Colonic mucosa (tissue), 4 donors: ENCODE measurements at regions not wholly inside any gene's neighbourhood (a gene's known extent, or its start where the extent isn't known, plus 50 kb on each side); places are given as distances from the start of the nearest gene placed in this dataset.

Experiments used
- DNase-seq: peaks from one replicate; pipeline ENCODE4 v3.0.0-alpha.2; 2020
- H3K27ac ChIP-seq: fragments of 200-600 bp; one replicate; pipeline ENCODE4 v1.8.0; 2021
- H3K27me3 ChIP-seq: fragments of 200-600 bp; one replicate; pipeline ENCODE4 v1.8.0; 2021
- H3K36me3 ChIP-seq: fragments of 200-600 bp; one replicate; pipeline ENCODE4 v1.8.0; 2021
- H3K4me1 ChIP-seq: fragments of 200-600 bp; one replicate; pipeline ENCODE4 v1.8.0; 2021; ENCODE audit warnings: mild to moderate bottlenecking
- H3K4me3 ChIP-seq: fragments of 200-600 bp; one replicate; pipeline ENCODE4 v1.8.0; 2021
- H3K9ac ChIP-seq, 2 donors: one replicate each; pipeline ENCODE4 v1.7.0; 2013; ENCODE audit warnings: control low read depth in 2 of 2, low read depth in 2 of 2, low read length in 2 of 2
- H3K9me3 ChIP-seq: fragments of 200-600 bp; one replicate; pipeline ENCODE4 v1.8.0; 2021
- CTCF ChIP-seq: fragments of 200-600 bp; IDR thresholded peaks from one replicate; pipeline ENCODE4 v1.8.0; 2022; ENCODE audit warnings: antibody characterized with exemption, mild to moderate bottlenecking
- intact Hi-C: fragments of 100-400 bp; cut with DNase I; formaldehyde crosslinking; loops from one replicate; pipeline ENCODE4 v1.14.1; 2022
- donor health status: healthy.
- donor health status: DM: no; HTN: no; CAD: no.
- donor health status: DM: no; HTN: no; CAD: no.

DNA sequence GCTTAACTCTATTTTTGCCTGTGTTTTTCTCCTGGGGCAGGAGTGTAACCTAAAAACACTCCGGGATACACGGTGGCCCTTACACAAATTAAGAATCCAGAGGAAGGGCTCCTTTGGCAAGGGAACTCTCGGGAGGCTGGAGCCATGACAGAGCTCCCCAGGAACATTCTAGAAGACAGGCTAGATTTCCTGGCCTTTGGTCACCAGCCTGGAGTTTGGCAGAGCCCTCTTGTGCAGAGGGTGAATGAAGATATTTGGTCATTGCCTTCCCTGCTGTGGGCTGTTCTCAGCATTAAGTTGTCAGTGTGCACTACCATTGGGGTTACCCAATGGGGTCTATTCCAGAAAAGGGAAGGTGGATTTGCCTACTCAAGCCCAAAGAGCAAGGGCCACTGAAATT, 53.8 kb upstream of the LNX1 start:
- no peak for DNase-seq

DNA sequence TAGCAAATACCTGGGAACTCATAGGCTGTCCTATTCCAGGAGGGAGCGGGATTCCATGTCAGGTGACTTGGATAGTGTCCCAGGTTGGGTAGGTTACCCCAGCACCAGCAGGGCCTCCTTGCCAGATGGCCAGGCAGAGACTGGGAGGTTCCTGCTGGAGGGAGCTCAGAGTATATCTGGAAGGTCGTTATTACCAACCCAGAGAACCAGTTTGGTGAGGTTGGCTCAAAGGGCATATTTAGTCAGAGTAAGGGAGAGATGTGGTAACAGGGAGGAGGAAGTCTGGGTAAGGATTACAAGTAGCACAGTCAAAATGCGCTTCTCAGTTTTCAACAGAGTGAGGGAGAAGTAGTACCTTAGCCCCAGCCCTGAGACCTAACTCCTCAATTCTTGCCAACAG, 53.3 kb upstream of the LNX1 start:
- Histone ChIP-seq H3K9me3 (no peaks in the 10 kb centered on the region), H3K36me3 (no peaks in the 10 kb centered on the region), H3K4me1 (no peaks in the 10 kb centered on the region), H3K4me3 (no peak overlapping the region), H3K9ac (peak overlapping the region in 1 of 2 donors; percentile 49), H3K27me3 (no peaks in the 10 kb centered on the region), H3K27ac (peak overlapping the region; percentile 88)
- peak; percentile 95 for DNase-seq
- intact Hi-C loops = no loop called here
- TF ChIP-seq CTCF = no peak

More for the DNA sequence above, 53.8 kb upstream of the LNX1 start:
- H3K9ac ChIP-seq = peak overlapping the region in 1 of 2 donors; percentile 49
- no peaks in the 10 kb centered on the region for H3K36me3 ChIP-seq
- no peaks in the 10 kb centered on the region for H3K27me3 ChIP-seq
- H3K27ac ChIP-seq = peak overlapping the region; percentile 88
- no peak for TF ChIP-seq CTCF
- H3K4me1 ChIP-seq = no peaks in the 10 kb centered on the region
- intact Hi-C loops = no loop called here
- no peaks in the 10 kb centered on the region for H3K9me3 ChIP-seq
- H3K4me3 ChIP-seq = no peak overlapping the region
